Breast epithelium (tissue), 3 donors: ENCODE measurements at regions not wholly inside any gene's neighbourhood (a gene's known extent, or its start where the extent isn't known, plus 50 kb on each side); places are given as distances from the start of the nearest gene placed in this dataset.

Experiments used
- POLR2A ChIP-seq: fragments of 450-650 bp; IDR thresholded peaks from one replicate; pipeline ENCODE4 v1.6.1; 2016; ENCODE audit warnings: antibody characterized with exemption, mild to moderate bottlenecking, moderate library complexity
- POLR2AphosphoS5 ChIP-seq, 3 donors: sonication (generic); formaldehyde crosslinking; IDR thresholded peaks; one replicate each; pipeline ENCODE4 v1.6.1; 2017; ENCODE audit warnings: antibody characterized with exemption in 3 of 3
- TF ChIP-seq, protein P1 (sequence below), 3 donors: fragments of 450-650 bp; IDR thresholded peaks; one replicate each; pipeline ENCODE4 v1.5.1; 2016 to 2017; ENCODE audit warnings: antibody characterized with exemption in 3 of 3, mild to moderate bottlenecking in 3 of 3, moderate library complexity in 3 of 3

DNA sequence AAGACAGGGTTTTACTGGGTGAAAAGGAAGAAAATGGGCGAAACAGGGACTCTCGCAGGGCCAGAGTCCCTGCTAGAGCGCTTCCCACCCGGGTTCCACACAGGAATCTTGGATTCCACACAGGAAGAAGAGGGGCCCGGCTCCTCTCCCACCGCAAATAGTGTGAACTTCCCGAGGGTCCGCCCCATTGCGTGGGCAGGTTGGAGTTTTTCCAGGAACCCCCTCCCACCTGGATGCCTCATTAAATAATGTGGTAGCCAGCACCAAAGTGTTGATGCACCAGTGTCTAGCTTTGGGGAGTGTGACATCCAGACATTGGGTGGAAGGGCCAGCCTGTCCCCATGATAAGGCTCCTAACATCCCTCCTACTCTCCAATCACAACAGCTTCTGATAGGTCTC is 330.3 kb upstream of the ZNF32 start:
- TF ChIP-seq, protein P1, sequence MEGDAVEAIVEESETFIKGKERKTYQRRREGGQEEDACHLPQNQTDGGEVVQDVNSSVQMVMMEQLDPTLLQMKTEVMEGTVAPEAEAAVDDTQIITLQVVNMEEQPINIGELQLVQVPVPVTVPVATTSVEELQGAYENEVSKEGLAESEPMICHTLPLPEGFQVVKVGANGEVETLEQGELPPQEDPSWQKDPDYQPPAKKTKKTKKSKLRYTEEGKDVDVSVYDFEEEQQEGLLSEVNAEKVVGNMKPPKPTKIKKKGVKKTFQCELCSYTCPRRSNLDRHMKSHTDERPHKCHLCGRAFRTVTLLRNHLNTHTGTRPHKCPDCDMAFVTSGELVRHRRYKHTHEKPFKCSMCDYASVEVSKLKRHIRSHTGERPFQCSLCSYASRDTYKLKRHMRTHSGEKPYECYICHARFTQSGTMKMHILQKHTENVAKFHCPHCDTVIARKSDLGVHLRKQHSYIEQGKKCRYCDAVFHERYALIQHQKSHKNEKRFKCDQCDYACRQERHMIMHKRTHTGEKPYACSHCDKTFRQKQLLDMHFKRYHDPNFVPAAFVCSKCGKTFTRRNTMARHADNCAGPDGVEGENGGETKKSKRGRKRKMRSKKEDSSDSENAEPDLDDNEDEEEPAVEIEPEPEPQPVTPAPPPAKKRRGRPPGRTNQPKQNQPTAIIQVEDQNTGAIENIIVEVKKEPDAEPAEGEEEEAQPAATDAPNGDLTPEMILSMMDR (IDR thresholded peaks at IDR 0.05): no peak
- no peak for TF ChIP-seq POLR2A
- no peak for TF ChIP-seq POLR2AphosphoS5 (IDR thresholded peaks at IDR 0.05)
